ENCODE measurements at regions not wholly inside any gene's neighbourhood (a gene's known extent, or its start where the extent isn't known, plus 50 kb on each side); places are given as distances from the start of the nearest gene placed in this dataset.

GRCh38 chr2:196331143-196331542 lies 159.8 kb upstream of the STK17B start:
- Histone ChIP-seq H2BK120ac (ENCODE audit: low read depth, low read length, poor library complexity, severe bottlenecking) (no peak overlapping the region), H3K4me2 (ENCODE audit: insufficient read depth, insufficient read length, low read length) (no peak overlapping the region), H3K4me1 (ENCODE audit: insufficient read depth, low read length) (no peaks in the 10 kb centered on the region; the same call in 1 of the 2 replicates), H3K27ac (ENCODE audit: insufficient read length, low read depth, low read length) (no peak overlapping the region), H3K9me3 (ENCODE audit: control insufficient read depth, low read depth, low read length) (no peaks in the 10 kb centered on the region), H2BK12ac (ENCODE audit: insufficient read length, low read depth, low read length) (no peak overlapping the region), H3K79me2 (ENCODE audit: insufficient read depth, low read length) (no peaks in the 10 kb centered on the region), H2BK5ac (ENCODE audit: insufficient read length, low read length) (no peak overlapping the region), H4K8ac (replicated peaks; ENCODE audit: insufficient read length, low read depth, low read length) (no peak overlapping the region), H4K5ac (ENCODE audit: insufficient read length, low read depth, low read length) (no peak overlapping the region), H4K20me1 (ENCODE audit: control insufficient read depth, insufficient read depth, insufficient read length) (no peaks in the 10 kb centered on the region), H3K18ac (ENCODE audit: insufficient read length, low read depth, low read length) (no peak overlapping the region), H3K79me1 (ENCODE audit: insufficient read depth, low read depth, low read length, poor library complexity, severe bottlenecking) (no peaks in the 10 kb centered on the region), H3K56ac (ENCODE audit: insufficient read length, low read depth, low read length) (no peak overlapping the region), H2AFZ (ENCODE audit: low read length) (no peak overlapping the region), H2BK15ac (ENCODE audit: low read depth, low read length) (no peak overlapping the region), H3K27me3 (ENCODE audit: insufficient read depth, low read length) (no peaks in the 10 kb centered on the region), H2BK20ac (ENCODE audit: low read depth, low read length, poor library complexity, severe bottlenecking) (no peak overlapping the region), H3K9ac (ENCODE audit: extremely low read depth, insufficient read length, low read length) (no peak overlapping the region), H3K4ac (ENCODE audit: low read depth, low read length) (no peak overlapping the region), H3K23ac (ENCODE audit: insufficient read length, low read depth, low read length) (no peak overlapping the region), H3K14ac (ENCODE audit: insufficient read depth, low read length) (no peak overlapping the region), H2AK5ac (ENCODE audit: insufficient read length, low read length) (no peak overlapping the region), H3T11ph (ENCODE audit: low read length) (no peak overlapping the region), H3K23me2 (ENCODE audit: insufficient read length, low read depth, low read length, poor library complexity, severe bottlenecking) (no peaks in the 10 kb centered on the region), H4K91ac (ENCODE audit: insufficient read length, low read depth, low read length) (no peak overlapping the region)
- H3K4me1 Mint-ChIP-seq: no peaks in the 10 kb centered on the region
- H3K27me3 Mint-ChIP-seq (ENCODE audit: low read depth): no peaks in the 10 kb centered on the region
- TF ChIP-seq CTCF (conservative IDR thresholded peaks at IDR 0.05): no peak
- WGBS (ENCODE audit: extremely low coverage, insufficient read length, low lambda C conversion rate): no CpG with 5 or more reads among the region's 5 CpGs
- H3K4me3 Mint-ChIP-seq: no peak overlapping the region
- no peak for DNase-seq
- no peaks in the 10 kb centered on the region for H3K36me3 Mint-ChIP-seq (ENCODE audit: insufficient read depth in 1 of 3, low read depth in 3 of 3)
- no peak overlapping the region for H3K27ac Mint-ChIP-seq
- no peaks in the 10 kb centered on the region for H3K9me3 Mint-ChIP-seq

Measured in H9 (cell line).